GM23248 (cell line): ENCODE measurements at regions not wholly inside any gene's neighbourhood (a gene's known extent, or its start where the extent isn't known, plus 50 kb on each side); places are given as distances from the start of the nearest gene placed in this dataset.

Source experiments
- EZH2 ChIP-seq: fragments of 200-600 bp; sonication (generic); IDR thresholded peaks from 2 replicates; pipeline ENCODE4 v1.6.1; 2018; ENCODE audit warnings: antibody characterized with exemption, mild to moderate bottlenecking; ENCODE audit not compliant: insufficient read depth, poor library complexity, severe bottlenecking
- EZH2phosphoT487 ChIP-seq: fragments of 200-600 bp; sonication (generic); IDR thresholded peaks from 2 replicates; pipeline ENCODE4 v1.6.1; 2018; ENCODE audit warnings: antibody characterized with exemption, moderate library complexity, mild to moderate bottlenecking, low read depth; ENCODE audit not compliant: insufficient read depth

GRCh38 chr6:23713211-23713610 lies 412.8 kb upstream of the NRSN1 start:
- TF ChIP-seq EZH2, result no peak
- TF ChIP-seq EZH2phosphoT487, result no peak
